Colonic mucosa (tissue), 4 donors: ENCODE measurements at regions not wholly inside any gene's neighbourhood (a gene's known extent, or its start where the extent isn't known, plus 50 kb on each side); places are given as distances from the start of the nearest gene placed in this dataset.

Experiments used
- DNase-seq: peaks from one replicate; pipeline ENCODE4 v3.0.0-alpha.2; 2020
- H3K27ac ChIP-seq: fragments of 200-600 bp; one replicate; pipeline ENCODE4 v1.8.0; 2021
- H3K27me3 ChIP-seq: fragments of 200-600 bp; one replicate; pipeline ENCODE4 v1.8.0; 2021
- H3K36me3 ChIP-seq: fragments of 200-600 bp; one replicate; pipeline ENCODE4 v1.8.0; 2021
- H3K4me1 ChIP-seq: fragments of 200-600 bp; one replicate; pipeline ENCODE4 v1.8.0; 2021; ENCODE audit warnings: mild to moderate bottlenecking
- H3K4me3 ChIP-seq: fragments of 200-600 bp; one replicate; pipeline ENCODE4 v1.8.0; 2021
- H3K9ac ChIP-seq, 2 donors: one replicate each; pipeline ENCODE4 v1.7.0; 2013; ENCODE audit warnings: control low read depth in 2 of 2, low read depth in 2 of 2, low read length in 2 of 2
- H3K9me3 ChIP-seq: fragments of 200-600 bp; one replicate; pipeline ENCODE4 v1.8.0; 2021
- intact Hi-C: fragments of 100-400 bp; cut with DNase I; formaldehyde crosslinking; loops from one replicate; pipeline ENCODE4 v1.14.1; 2022
- TF ChIP-seq, protein P1 (sequence below): fragments of 200-600 bp; IDR thresholded peaks from one replicate; pipeline ENCODE4 v1.8.0; 2022; ENCODE audit warnings: antibody characterized with exemption, mild to moderate bottlenecking
- donor health status: healthy.
- donor health status: DM: no; HTN: no; CAD: no.
- donor health status: DM: no; HTN: no; CAD: no.

DNA sequence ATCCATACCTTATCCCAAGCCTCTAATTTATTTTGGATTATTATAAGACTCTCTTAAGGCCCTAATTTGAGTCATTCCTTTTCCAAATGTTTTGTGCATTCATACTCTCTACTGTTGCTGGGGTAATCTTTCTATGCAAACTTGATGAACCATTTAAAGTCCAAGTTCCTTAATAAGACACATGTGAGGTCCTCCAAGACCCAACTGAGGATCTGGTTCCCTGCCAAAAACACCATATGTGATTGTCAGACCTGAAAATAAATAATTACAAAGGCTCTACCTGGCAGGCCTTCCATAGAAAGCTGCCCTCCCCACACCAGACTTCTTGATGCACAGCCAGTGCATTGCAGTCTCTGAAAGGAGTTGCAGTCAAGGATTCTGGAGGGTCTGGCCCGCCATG is 257.9 kb upstream of the AKR1E2 start:
- no peaks in the 10 kb centered on the region for H3K27me3 ChIP-seq
- TF ChIP-seq, protein P1, sequence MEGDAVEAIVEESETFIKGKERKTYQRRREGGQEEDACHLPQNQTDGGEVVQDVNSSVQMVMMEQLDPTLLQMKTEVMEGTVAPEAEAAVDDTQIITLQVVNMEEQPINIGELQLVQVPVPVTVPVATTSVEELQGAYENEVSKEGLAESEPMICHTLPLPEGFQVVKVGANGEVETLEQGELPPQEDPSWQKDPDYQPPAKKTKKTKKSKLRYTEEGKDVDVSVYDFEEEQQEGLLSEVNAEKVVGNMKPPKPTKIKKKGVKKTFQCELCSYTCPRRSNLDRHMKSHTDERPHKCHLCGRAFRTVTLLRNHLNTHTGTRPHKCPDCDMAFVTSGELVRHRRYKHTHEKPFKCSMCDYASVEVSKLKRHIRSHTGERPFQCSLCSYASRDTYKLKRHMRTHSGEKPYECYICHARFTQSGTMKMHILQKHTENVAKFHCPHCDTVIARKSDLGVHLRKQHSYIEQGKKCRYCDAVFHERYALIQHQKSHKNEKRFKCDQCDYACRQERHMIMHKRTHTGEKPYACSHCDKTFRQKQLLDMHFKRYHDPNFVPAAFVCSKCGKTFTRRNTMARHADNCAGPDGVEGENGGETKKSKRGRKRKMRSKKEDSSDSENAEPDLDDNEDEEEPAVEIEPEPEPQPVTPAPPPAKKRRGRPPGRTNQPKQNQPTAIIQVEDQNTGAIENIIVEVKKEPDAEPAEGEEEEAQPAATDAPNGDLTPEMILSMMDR: no peak
- DNase-seq: no peak
- no peak overlapping the region for H3K9ac ChIP-seq
- no peak overlapping the region for H3K27ac ChIP-seq
- no peaks in the 10 kb centered on the region for H3K4me1 ChIP-seq
- intact Hi-C loops: no loop called here
- no peaks in the 10 kb centered on the region for H3K36me3 ChIP-seq
- no peaks in the 10 kb centered on the region for H3K9me3 ChIP-seq
- no peak overlapping the region for H3K4me3 ChIP-seq

DNA sequence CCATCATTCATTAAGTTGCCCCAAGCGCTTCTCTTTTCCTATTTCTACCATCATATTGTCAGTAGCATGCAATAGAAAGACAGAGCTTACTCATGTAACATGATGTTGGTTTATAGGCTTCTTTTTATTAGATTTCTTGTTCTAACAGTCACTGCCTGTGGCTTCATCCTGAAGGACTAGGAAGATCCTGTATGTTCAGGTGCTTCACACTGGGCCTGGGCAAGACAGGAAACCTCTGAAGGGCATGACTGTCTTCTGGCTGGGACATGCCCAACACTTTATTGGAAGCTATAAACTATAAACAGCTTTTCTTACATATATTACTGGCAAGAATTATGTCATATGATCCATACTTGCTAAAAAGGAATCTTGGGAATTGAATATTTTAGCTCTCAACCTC is 258.4 kb upstream of the AKR1E2 start:
- no peak for DNase-seq
- Histone ChIP-seq H3K27ac (no peak overlapping the region), H3K36me3 (no peaks in the 10 kb centered on the region), H3K9me3 (no peaks in the 10 kb centered on the region), H3K4me3 (no peak overlapping the region), H3K27me3 (no peaks in the 10 kb centered on the region), H3K9ac (no peak overlapping the region), H3K4me1 (no peaks in the 10 kb centered on the region)
- TF ChIP-seq, protein P1: no peak
- intact Hi-C loops: no loop called here

DNA sequence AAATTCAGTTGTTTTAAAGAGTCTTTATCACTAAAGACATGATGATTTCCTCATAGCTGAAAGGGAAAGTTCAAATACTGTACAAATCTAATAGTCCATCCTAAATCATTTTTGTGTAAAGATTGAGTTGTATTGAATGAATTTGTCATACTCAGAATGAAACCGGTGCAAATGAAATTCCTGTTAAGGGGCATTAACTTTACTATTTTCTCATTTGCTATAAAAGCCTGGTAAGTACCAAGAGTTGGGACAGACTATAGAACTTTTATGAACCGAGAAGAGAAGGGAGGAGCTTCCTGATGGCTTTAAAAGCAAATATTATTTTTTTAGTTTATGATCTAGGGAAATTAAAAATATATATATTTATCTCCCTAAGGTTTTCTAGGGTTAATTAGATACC is 260.0 kb upstream of the AKR1E2 start:
- no peaks in the 10 kb centered on the region for H3K4me1 ChIP-seq
- no peak for DNase-seq
- TF ChIP-seq, protein P1: no peak
- intact Hi-C loops: no loop called here
- H3K27me3 ChIP-seq: no peaks in the 10 kb centered on the region
- H3K27ac ChIP-seq: no peak overlapping the region
- H3K9me3 ChIP-seq: no peaks in the 10 kb centered on the region
- no peak overlapping the region for H3K9ac ChIP-seq
- no peaks in the 10 kb centered on the region for H3K36me3 ChIP-seq
- H3K4me3 ChIP-seq: no peak overlapping the region

DNA sequence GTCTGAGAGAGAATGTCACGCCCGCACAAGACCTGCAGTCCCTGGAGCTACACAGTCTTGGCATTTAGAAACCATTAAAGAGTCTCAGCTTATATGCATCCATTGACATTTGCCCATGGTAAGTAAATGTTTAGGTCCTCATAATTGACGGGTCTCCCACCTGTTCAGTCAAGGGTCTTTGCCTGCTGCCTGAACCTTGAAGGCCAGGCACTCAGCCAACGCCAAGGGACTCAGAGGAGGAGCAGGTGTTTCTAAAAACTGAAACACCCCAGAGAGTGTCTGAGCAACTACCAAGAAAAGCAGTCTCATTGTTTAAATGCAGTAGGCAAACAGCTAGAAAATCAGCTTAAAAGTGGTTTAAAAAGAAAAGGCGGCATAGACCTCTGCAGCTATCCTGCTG is 264.7 kb upstream of the AKR1E2 start:
- TF ChIP-seq, protein P1: no peak
- H3K9me3 ChIP-seq: no peaks in the 10 kb centered on the region
- intact Hi-C loops: no loop called here
- H3K4me3 ChIP-seq: no peak overlapping the region
- no peak overlapping the region for H3K9ac ChIP-seq
- no peaks in the 10 kb centered on the region for H3K4me1 ChIP-seq
- no peaks in the 10 kb centered on the region for H3K27me3 ChIP-seq
- no peaks in the 10 kb centered on the region for H3K36me3 ChIP-seq
- no peak for DNase-seq
- H3K27ac ChIP-seq: no peak overlapping the region

DNA sequence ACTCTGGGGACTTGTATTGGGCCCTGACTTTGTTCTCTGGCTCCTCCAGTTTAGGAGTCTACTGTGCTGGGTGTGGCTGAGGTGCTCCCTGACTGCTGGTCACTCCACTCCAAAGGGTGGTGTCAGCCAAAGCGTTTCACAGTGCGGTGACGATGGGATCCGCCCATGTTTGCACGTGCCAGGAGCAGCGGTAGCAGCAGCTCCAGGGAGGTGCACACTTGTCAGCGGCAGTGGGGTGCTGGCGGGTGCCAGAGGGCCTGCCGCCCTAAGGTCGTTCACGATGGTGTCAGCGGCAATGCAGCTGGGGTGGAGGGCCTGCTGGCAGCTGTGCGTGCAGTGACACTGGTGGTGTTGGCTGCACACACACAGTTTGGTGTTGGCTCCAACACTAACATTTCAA is 268.5 kb upstream of the AKR1E2 start:
- no peaks in the 10 kb centered on the region for H3K27me3 ChIP-seq
- TF ChIP-seq, protein P1: no peak
- H3K9me3 ChIP-seq: no peaks in the 10 kb centered on the region
- no peaks in the 10 kb centered on the region for H3K36me3 ChIP-seq
- DNase-seq: no peak
- H3K4me3 ChIP-seq: no peak overlapping the region
- intact Hi-C loops: no loop called here
- H3K27ac ChIP-seq: no peak overlapping the region
- H3K9ac ChIP-seq: no peak overlapping the region
- no peaks in the 10 kb centered on the region for H3K4me1 ChIP-seq

DNA sequence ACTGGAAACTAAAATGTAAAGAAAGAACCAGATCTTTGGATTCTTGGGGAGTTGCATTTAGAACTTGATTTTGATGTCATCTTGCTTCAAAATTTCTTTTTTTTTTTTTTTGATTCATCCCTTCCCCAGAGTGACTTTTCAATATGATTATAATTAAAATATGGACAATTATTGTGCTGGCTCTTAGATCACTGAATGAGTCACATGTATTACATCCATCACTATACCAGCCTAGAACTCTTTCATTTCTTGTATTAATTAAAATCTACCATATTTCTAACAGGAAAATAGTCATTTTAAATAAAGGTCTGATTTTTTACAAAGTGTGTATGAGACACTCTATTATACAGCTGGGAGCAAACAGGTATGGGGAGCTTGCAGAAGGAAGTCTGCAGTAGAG is 269.5 kb upstream of the AKR1E2 start:
- Histone ChIP-seq H3K27ac (no peak overlapping the region), H3K36me3 (no peaks in the 10 kb centered on the region), H3K4me3 (no peak overlapping the region), H3K9me3 (no peaks in the 10 kb centered on the region), H3K27me3 (no peaks in the 10 kb centered on the region), H3K4me1 (no peaks in the 10 kb centered on the region), H3K9ac (no peak overlapping the region)
- DNase-seq: no peak
- intact Hi-C loops: no loop called here
- TF ChIP-seq, protein P1: no peak
